ENCODE measurements at regions not wholly inside any gene's neighbourhood (a gene's known extent, or its start where the extent isn't known, plus 50 kb on each side); places are given as distances from the start of the nearest gene placed in this dataset.

GRCh38 chr15:27670486-27671209, 428.5 kb downstream of the OCA2 start:
- DNase-seq: no peak

GRCh38 chr15:27669641-27670040, 429.5 kb downstream of the OCA2 start:
- DNase-seq: no peak

GRCh38 chr15:27668471-27669220, 430.5 kb downstream of the OCA2 start:
- no peak for DNase-seq

- no peak for DNase-seq
These were observed 434.1 kb downstream of the OCA2 start for GRCh38 chr15:27665002-27665401.

DNA sequence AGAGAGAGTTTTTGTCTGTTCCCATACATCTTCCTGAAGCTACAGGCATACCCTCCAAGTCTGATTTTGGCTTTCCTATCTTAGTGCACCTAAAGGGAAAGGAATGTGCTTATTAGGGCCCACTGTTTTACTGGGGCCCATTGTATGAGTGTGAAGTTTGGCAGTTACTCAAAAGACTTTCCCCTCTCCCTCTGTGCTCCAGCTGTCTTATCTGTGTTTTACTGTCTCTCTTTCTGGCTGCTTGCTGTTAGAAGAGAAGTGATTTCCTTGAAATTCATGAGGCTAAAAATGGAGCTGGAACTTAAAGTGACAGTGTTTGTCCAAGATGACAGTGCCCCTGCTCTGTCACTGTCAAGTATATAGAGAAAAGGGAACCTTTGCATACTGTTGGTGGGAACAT, 436.2 kb downstream of the OCA2 start:
- DNase-seq: no peak

DNA sequence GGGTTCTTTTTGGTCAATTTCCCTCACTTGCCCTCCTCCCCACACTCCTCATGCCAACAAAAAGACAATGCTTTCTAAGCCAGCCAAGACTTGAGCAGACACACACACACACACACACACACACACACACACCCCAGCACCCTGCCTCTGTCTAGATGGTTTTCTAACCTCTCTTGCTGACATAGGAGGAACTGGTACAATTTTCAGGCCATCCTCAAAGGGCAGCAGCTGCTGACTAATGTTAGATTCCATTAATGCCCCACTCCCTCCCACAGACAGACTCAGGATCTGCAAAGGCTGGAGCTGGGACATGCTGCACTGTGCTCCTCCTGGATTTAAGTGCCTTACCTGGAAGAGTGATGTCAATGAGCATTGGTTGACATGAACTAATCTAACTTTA, 438.4 kb downstream of the OCA2 start:
- no peak for DNase-seq

DNA sequence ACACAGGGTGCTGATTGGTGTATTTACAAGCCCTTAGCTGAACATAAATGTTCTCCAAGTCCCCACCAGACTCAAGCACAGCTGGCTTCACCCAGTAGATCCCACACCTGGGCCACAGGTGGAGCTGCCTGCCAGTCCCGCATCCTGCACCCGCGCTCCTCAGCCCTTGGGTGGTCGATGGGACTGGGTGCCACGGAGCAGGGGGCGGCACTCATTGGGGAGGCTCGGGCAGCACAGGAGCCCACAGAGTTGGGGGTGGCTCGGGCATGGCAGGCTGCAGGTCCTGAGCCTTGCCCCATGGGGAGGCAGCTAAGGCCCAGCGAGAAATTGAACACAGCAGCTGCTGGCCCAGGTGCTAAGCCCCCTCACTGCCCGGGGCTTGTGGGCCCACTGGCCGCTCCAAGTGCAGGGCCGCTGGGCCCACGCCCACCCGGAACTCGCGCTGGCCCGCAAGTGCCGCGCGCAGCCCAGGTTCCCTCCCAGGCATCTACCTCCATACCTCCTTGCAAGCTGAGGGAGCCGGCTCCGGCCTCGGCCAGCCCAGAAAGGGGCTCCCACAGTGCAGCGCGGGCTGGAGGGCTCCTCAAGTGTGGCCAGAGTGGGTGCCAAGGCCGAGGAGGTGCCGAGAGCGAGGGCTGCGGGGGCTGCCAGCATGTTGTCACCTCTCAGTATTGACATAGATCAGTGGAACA, 442.7 kb downstream of the OCA2 start:
- no peak for DNase-seq

GRCh38 chr15:27655056-27655455, 444.1 kb downstream of the OCA2 start:
- no peak for DNase-seq

- no peak for DNase-seq
These were observed 448.9 kb downstream of the OCA2 start for GRCh38 chr15:27650244-27650643.

DNA sequence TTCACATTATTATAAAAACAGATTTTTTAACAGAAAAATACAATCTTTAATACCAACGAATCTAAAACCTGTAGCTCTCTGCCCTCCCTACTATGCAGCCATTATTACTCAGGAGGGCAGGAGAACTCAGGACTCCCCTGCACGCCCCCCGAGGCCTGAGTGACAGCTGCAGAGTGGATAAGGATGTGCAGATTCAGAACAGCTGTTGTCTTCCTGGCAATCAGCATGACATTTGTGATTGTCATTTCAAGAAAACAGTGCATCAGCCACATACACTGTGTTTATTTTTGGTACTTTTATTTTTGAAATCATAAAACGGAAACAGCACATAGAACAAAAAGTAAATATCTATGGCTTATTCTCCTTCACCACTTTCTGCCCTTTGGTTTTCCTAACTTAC, 450.8 kb downstream of the OCA2 start:
- DNase-seq: no peak

- DNase-seq: no peak
These were observed 452.6 kb downstream of the OCA2 start for GRCh38 chr15:27646531-27646930.

DNA sequence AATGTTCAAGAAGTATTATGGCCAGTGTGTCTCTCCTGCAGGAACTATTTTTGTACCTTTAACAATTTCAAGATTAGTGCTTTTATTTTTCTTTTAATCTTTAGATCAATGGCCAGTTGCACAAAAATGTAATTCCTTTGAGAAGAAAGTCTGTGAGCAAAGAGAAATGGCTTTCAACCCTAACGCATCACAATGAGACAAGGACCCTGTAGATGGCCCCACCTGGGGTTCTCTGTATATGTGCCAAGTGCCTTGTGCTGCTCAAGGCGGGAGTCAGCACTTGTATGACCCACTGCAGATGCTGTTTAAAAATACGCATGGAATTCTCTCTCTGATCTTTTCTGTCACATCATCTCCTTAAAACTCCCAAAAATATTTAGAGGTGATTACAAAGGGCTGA, 453.4 kb downstream of the OCA2 start:
- no peak for DNase-seq

- no peak for DNase-seq
These were observed 456.1 kb downstream of the OCA2 start for GRCh38 chr15:27642981-27643380.

GRCh38 chr15:27639595-27639994, 459.5 kb downstream of the OCA2 start:
- DNase-seq: no peak

- no peak for DNase-seq
These were observed 460.2 kb downstream of the OCA2 start for GRCh38 chr15:27638958-27639357.

- DNase-seq: no peak
These were observed 463.2 kb downstream of the OCA2 start for GRCh38 chr15:27635916-27636315.

DNA sequence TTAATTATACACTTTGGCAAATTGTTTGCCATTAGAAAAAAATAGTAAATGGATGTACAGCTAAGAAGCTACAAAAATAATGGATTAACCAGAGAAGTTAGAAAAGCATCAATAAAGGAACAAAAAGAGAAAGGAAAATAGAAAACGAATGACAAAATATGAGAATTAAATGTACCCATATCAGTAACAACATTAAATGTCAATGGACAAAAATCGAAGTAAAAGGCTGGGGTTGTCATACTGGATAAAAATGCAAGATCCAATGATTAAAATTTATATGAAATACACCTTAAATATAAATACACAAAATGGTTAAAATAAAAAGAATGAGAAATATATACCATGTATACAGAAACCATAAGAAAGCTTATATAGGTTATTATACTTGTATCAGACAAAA, 470.6 kb downstream of the OCA2 start:
- no peak for DNase-seq

- DNase-seq: no peak
These were observed 471.5 kb downstream of the OCA2 start for GRCh38 chr15:27627623-27628022.

DNA sequence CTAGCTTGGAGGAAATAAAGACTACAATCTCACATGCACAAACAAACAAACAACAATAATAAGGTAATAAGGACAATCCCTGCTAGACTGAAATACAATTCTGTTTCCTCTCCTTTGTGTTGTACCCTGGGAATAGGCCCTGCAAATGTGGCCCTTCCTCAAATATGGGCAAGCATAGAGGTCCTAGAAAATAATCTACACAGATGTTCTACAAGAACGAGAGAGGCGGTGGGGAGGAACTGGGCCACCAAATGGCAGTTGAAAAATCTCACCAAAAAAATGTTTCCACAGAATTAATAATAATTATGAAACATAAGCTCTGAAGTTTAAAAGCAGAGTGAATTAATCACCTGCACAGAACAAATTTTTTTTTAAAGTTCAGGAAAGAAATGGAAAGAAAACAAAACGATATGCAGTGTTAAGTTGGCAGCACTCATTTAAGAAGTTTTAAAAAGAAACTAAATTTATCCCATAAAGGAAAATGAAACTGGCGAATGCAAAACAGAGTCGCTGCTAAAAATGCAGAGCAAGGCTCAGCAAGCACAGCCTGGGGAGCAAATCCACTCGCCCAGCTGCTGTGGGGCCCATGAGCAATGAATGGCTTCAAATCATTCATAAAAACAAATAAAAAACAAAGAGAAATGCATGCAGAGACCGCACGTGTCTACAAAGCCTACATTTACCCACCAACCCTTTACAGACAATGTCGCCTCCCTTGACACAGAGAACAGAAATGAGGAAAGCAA, 475.4 kb downstream of the OCA2 start:
- no peak for DNase-seq

GRCh38 chr15:27623149-27623548, 476.0 kb downstream of the OCA2 start:
- no peak for DNase-seq

DNA sequence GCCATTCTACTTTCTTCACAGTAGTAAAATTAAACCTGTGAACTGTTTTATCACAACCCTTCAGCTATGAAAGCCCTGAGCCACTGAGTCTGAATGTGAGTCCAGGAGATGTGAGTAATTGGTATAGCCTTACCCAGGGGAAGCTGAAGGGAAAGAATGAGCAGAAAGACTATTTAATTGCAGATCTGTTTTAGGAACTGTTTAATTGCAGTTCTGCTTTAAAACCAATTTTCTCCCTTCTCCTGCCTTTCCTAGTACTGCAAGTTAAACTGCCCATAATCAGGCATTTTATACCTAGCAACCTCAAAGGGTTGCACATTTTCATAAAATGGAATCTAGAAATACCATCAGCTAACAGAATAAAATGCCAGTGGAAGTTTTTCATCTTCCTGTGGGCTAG, 476.7 kb downstream of the OCA2 start:
- no peak for DNase-seq

DNA sequence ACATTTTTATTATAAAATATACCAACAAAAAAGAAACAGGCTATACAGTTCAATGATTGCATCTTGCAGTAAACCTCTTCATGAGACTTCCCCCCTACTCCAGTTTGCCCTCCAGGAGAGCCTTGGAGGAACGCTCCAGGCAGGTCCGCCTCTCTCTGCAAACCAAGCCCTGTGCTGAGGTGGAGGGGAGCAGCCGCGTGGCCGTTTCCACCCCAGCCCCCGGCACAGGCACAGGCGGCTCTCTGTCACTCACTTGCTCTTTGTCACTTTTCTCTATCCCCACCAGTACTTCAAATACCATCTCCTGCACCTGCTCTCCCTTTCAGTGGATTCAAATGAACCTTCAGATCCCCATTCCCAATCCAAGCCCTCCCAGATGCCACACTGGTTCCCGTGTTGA, 479.9 kb downstream of the OCA2 start:
- no peak for DNase-seq

DNA sequence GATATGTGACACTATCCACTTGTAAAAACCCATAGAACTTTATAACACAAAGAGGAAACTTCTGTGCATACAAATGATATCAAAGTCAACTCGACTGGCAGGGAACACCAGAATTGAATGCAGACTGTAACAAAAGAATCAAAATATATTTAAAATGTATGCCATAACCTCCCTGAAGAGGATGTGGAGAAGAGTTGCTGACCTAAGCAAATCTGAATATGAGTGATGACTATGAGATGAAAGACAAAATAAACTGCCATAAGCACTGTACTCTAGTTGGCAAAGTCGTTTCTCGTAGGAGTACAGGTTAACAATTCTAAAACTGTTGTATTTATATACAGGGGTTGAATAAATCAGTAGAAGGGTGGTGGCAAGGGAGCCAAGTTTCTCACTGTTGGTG, 482.1 kb downstream of the OCA2 start:
- no peak for DNase-seq

Data from cerebellar nuclear complex (tissue), 1 donor.